ENCODE measurements at regions not wholly inside any gene's neighbourhood (a gene's known extent, or its start where the extent isn't known, plus 50 kb on each side); places are given as distances from the start of the nearest gene placed in this dataset.
"Not testable (repeated sequence)": the region's sequence is repeated elsewhere in the genome, so short reads cannot be mapped to it uniquely, and the experiment has no call there.

- DNase-seq (ENCODE audit: low read depth in 1 of 2, low spot score in 1 of 2), result no peak
- H3K4me3 ChIP-seq (replicated peaks; ENCODE audit: insufficient read depth, low read length), result no peak overlapping the region
- no peaks in the 10 kb centered on the region for H3K27me3 ChIP-seq (ENCODE audit: insufficient read depth, poor library complexity, severe bottlenecking)
- no peak overlapping the region for H3K27ac ChIP-seq (replicated peaks)
- TF ChIP-seq POLR2AphosphoS5 (IDR thresholded peaks at IDR 0.05; ENCODE audit: low read depth), result no peak
Observed at GRCh38 chr2:226168496-226169160, 631.0 kb downstream of the IRS1 start.

- no peak for DNase-seq (ENCODE audit: low read depth in 1 of 2, low spot score in 1 of 2)
Observed at GRCh38 chr2:226164512-226164911, 635.1 kb downstream of the IRS1 start.

GRCh38 chr2:226160617-226161016 is 639.0 kb downstream of the IRS1 start:
- not testable (repeated sequence) for H3K4me3 ChIP-seq (replicated peaks; ENCODE audit: insufficient read depth, low read length); H3K27me3 ChIP-seq (ENCODE audit: insufficient read depth, poor library complexity, severe bottlenecking); H3K27ac ChIP-seq (replicated peaks); DNase-seq (ENCODE audit: low read depth in 1 of 2, low spot score in 1 of 2)

More at GRCh38 chr2:226164512-226164911, 635.1 kb downstream of the IRS1 start:
- Histone ChIP-seq H3K4me3 (replicated peaks; ENCODE audit: insufficient read depth, low read length) (no peak overlapping the region), H3K27me3 (ENCODE audit: insufficient read depth, poor library complexity, severe bottlenecking) (no peaks in the 10 kb centered on the region), H3K27ac (replicated peaks) (no peak overlapping the region)
- TF ChIP-seq CTCF (IDR thresholded peaks at IDR 0.05; ENCODE audit: insufficient read depth, low read length), result no peak
- no peak for TF ChIP-seq GABPA (IDR thresholded peaks at IDR 0.05; ENCODE audit: low read depth)
- no peak for TF ChIP-seq REST (IDR thresholded peaks at IDR 0.05; ENCODE audit: insufficient replicate concordance, low read depth)
- TF ChIP-seq POLR2AphosphoS5 (IDR thresholded peaks at IDR 0.05; ENCODE audit: low read depth), result no peak
- no peak for TF ChIP-seq SPI1 (IDR thresholded peaks at IDR 0.05; ENCODE audit: borderline replicate concordance, low read depth)

- TF ChIP-seq CTCF (IDR thresholded peaks at IDR 0.05; ENCODE audit: insufficient read depth, low read length) (no peak), POLR2AphosphoS5 (IDR thresholded peaks at IDR 0.05; ENCODE audit: low read depth) (no peak), GABPA (IDR thresholded peaks at IDR 0.05; ENCODE audit: low read depth) (no peak), REST (IDR thresholded peaks at IDR 0.05; ENCODE audit: insufficient replicate concordance, low read depth) (no peak), SPI1 (IDR thresholded peaks at IDR 0.05; ENCODE audit: borderline replicate concordance, low read depth) (no peak)
- H3K27me3 ChIP-seq (ENCODE audit: insufficient read depth, poor library complexity, severe bottlenecking), result no peaks in the 10 kb centered on the region
- no peak overlapping the region for H3K27ac ChIP-seq (replicated peaks)
- DNase-seq (ENCODE audit: low read depth in 1 of 2, low spot score in 1 of 2), result no peak
- H3K4me3 ChIP-seq (replicated peaks; ENCODE audit: insufficient read depth, low read length), result no peak overlapping the region
Observed at GRCh38 chr2:226159875-226160479, 639.6 kb downstream of the IRS1 start.

GRCh38 chr2:226158940-226159339 is 640.7 kb downstream of the IRS1 start:
- no peaks in the 10 kb centered on the region for H3K27me3 ChIP-seq (ENCODE audit: insufficient read depth, poor library complexity, severe bottlenecking)
- no peak overlapping the region for H3K27ac ChIP-seq (replicated peaks)
- no peak for DNase-seq (ENCODE audit: low read depth in 1 of 2, low spot score in 1 of 2)
- TF ChIP-seq GABPA (IDR thresholded peaks at IDR 0.05; ENCODE audit: low read depth) (no peak), REST (IDR thresholded peaks at IDR 0.05; ENCODE audit: insufficient replicate concordance, low read depth) (no peak), SPI1 (IDR thresholded peaks at IDR 0.05; ENCODE audit: borderline replicate concordance, low read depth) (no peak), CTCF (IDR thresholded peaks at IDR 0.05; ENCODE audit: insufficient read depth, low read length) (no peak), POLR2AphosphoS5 (IDR thresholded peaks at IDR 0.05; ENCODE audit: low read depth) (no peak)
- no peak overlapping the region for H3K4me3 ChIP-seq (replicated peaks; ENCODE audit: insufficient read depth, low read length)
